HuH-7 (cell line): ENCODE measurements at regions not wholly inside any gene's neighbourhood (a gene's known extent, or its start where the extent isn't known, plus 50 kb on each side); places are given as distances from the start of the nearest gene placed in this dataset.
"Not testable (repeated sequence)": the region's sequence is repeated elsewhere in the genome, so short reads cannot be mapped to it uniquely, and the experiment has no call there.

Experiments
- DNase-seq: peaks from one replicate; pipeline ENCODE4 v3.0.0; 2011; ENCODE audit warnings: low spot score

GRCh38 chr2:143952536-143952935 lies 567.4 kb downstream of the ZEB2 start:
- no peak for DNase-seq

GRCh38 chr2:143950704-143951103 lies 569.2 kb downstream of the ZEB2 start:
- DNase-seq = no peak

GRCh38 chr2:143949121-143949848 lies 570.6 kb downstream of the ZEB2 start:
- no peak for DNase-seq

- no peak for DNase-seq
Observed at GRCh38 chr2:143948710-143949109, 571.2 kb downstream of the ZEB2 start.

GRCh38 chr2:143946436-143947391 lies 573.2 kb downstream of the ZEB2 start:
- no peak for DNase-seq

- no peak for DNase-seq
Observed at GRCh38 chr2:143942486-143942885, 577.4 kb downstream of the ZEB2 start.

- no peak for DNase-seq
Observed at GRCh38 chr2:143940720-143941119, 579.2 kb downstream of the ZEB2 start.

GRCh38 chr2:143939626-143940330 lies 580.1 kb downstream of the ZEB2 start:
- DNase-seq = no peak

GRCh38 chr2:143937723-143938350 lies 582.1 kb downstream of the ZEB2 start:
- no peak for DNase-seq

- DNase-seq = peak; percentile 43
Observed at GRCh38 chr2:143936848-143937722, 582.8 kb downstream of the ZEB2 start.

GRCh38 chr2:143936538-143936847 lies 583.4 kb downstream of the ZEB2 start:
- no peak for DNase-seq

GRCh38 chr2:143935482-143935752 lies 584.5 kb downstream of the ZEB2 start:
- DNase-seq = no peak

GRCh38 chr2:143934626-143935481 lies 585.1 kb downstream of the ZEB2 start:
- DNase-seq = peak; percentile 47

GRCh38 chr2:143933946-143934569 lies 585.9 kb downstream of the ZEB2 start:
- DNase-seq = no peak

- DNase-seq = no peak
Observed at GRCh38 chr2:143930891-143931290, 589.0 kb downstream of the ZEB2 start.

GRCh38 chr2:143928613-143929012 lies 591.3 kb downstream of the ZEB2 start:
- DNase-seq = no peak

GRCh38 chr2:143928184-143928583 lies 591.7 kb downstream of the ZEB2 start:
- DNase-seq = no peak

GRCh38 chr2:143926736-143927135 lies 593.2 kb downstream of the ZEB2 start:
- DNase-seq = peak; percentile 43

- not testable (repeated sequence) for DNase-seq
Observed at GRCh38 chr2:143922261-143922830, 597.6 kb downstream of the ZEB2 start.
